Transverse colon (tissue), 4 donors: ENCODE measurements at regions not wholly inside any gene's neighbourhood (a gene's known extent, or its start where the extent isn't known, plus 50 kb on each side); places are given as distances from the start of the nearest gene placed in this dataset.

Experiments used
- POLR2A ChIP-seq: fragments of 450-650 bp; IDR thresholded peaks from one replicate; pipeline ENCODE4 v1.6.1; 2016; ENCODE audit warnings: antibody characterized with exemption, mild to moderate bottlenecking, moderate library complexity
- POLR2AphosphoS5 ChIP-seq, 3 donors: sonication (generic); formaldehyde crosslinking; IDR thresholded peaks; one replicate each; pipeline ENCODE4 v1.6.1; 2016; ENCODE audit warnings: antibody characterized with exemption in 3 of 3
- TF ChIP-seq, protein P1 (sequence below), 5 experiments: fragments of 200-600 bp in 3 of 5; fragments of 450-650 bp in 2 of 5; sonication (generic) in 3 of 5; IDR thresholded peaks; 1 replicate in 2 of 5; 2 replicates in 3 of 5; pipeline ENCODE4 v1.5.1; 2016 to 2017; ENCODE audit warnings: antibody characterized with exemption in 5 of 5, inconsistent platforms in 3 of 5, mild to moderate bottlenecking in 2 of 5, moderate library complexity in 1 of 5

- no peak for TF ChIP-seq POLR2AphosphoS5 (IDR thresholded peaks at IDR 0.05)
- no peak for TF ChIP-seq POLR2A
- TF ChIP-seq, protein P1, sequence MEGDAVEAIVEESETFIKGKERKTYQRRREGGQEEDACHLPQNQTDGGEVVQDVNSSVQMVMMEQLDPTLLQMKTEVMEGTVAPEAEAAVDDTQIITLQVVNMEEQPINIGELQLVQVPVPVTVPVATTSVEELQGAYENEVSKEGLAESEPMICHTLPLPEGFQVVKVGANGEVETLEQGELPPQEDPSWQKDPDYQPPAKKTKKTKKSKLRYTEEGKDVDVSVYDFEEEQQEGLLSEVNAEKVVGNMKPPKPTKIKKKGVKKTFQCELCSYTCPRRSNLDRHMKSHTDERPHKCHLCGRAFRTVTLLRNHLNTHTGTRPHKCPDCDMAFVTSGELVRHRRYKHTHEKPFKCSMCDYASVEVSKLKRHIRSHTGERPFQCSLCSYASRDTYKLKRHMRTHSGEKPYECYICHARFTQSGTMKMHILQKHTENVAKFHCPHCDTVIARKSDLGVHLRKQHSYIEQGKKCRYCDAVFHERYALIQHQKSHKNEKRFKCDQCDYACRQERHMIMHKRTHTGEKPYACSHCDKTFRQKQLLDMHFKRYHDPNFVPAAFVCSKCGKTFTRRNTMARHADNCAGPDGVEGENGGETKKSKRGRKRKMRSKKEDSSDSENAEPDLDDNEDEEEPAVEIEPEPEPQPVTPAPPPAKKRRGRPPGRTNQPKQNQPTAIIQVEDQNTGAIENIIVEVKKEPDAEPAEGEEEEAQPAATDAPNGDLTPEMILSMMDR (IDR thresholded peaks at IDR 0.05) = no peak
Observed at GRCh38 chr2:21376864-21377263, 253.1 kb downstream of the TDRD15 start.
